C4-2B (cell line): ENCODE measurements at regions not wholly inside any gene's neighbourhood (a gene's known extent, or its start where the extent isn't known, plus 50 kb on each side); places are given as distances from the start of the nearest gene placed in this dataset.

ENCODE experiments used
- ZFX ChIP-seq: fragments of 450-650 bp; IDR thresholded peaks from 2 replicates; pipeline ENCODE4 v1.6.1; 2017
- TF ChIP-seq, protein P1 (sequence below): fragments of 450-650 bp; conservative IDR thresholded peaks from 2 replicates; pipeline ENCODE4 v1.5.1; 2017; ENCODE audit warnings: mild to moderate bottlenecking

DNA sequence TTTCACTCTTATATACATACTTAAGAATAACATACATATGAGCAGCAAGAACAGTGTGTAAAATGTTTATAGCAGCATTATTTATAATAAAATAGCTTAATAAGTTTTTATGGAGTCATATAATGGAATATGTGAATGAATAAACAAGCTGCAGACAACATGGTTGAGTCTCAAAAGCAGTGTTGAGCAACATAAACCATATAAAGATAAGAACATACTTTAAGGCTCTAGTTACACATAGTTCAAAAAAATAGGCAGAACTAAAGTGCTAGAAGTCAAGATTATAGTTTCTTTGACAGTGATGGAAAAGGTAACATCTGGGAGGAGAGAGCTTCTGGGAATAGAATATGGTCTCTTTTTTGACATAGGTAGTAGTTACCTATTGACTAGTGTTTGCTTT lies 53.7 kb upstream of the ADAMTS19 start:
- TF ChIP-seq, protein P1, sequence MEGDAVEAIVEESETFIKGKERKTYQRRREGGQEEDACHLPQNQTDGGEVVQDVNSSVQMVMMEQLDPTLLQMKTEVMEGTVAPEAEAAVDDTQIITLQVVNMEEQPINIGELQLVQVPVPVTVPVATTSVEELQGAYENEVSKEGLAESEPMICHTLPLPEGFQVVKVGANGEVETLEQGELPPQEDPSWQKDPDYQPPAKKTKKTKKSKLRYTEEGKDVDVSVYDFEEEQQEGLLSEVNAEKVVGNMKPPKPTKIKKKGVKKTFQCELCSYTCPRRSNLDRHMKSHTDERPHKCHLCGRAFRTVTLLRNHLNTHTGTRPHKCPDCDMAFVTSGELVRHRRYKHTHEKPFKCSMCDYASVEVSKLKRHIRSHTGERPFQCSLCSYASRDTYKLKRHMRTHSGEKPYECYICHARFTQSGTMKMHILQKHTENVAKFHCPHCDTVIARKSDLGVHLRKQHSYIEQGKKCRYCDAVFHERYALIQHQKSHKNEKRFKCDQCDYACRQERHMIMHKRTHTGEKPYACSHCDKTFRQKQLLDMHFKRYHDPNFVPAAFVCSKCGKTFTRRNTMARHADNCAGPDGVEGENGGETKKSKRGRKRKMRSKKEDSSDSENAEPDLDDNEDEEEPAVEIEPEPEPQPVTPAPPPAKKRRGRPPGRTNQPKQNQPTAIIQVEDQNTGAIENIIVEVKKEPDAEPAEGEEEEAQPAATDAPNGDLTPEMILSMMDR = no peak
- TF ChIP-seq ZFX = no peak
